GM18502 (cell line): ENCODE measurements at regions not wholly inside any gene's neighbourhood (a gene's known extent, or its start where the extent isn't known, plus 50 kb on each side); places are given as distances from the start of the nearest gene placed in this dataset.

ENCODE experiments used
- ATAC-seq: cut with Tn5 transposase; IDR thresholded peaks from one replicate; pipeline ENCODE4 v1.9.1; 2021; ENCODE audit warnings: mild to moderate bottlenecking; ENCODE audit not compliant: unreplicated experiment, poor library complexity

- no peak for ATAC-seq
Observed at GRCh38 chr1:88009916-88010315, 674.2 kb upstream of the PKN2 start.

- no peak for ATAC-seq
Observed at GRCh38 chr1:88013485-88013884, 670.6 kb upstream of the PKN2 start.

- ATAC-seq: no peak
Observed at GRCh38 chr1:88014131-88014530, 669.9 kb upstream of the PKN2 start.

- no peak for ATAC-seq
Observed at GRCh38 chr1:88016947-88017346, 667.1 kb upstream of the PKN2 start.

GRCh38 chr1:88021529-88021928 lies 662.5 kb upstream of the PKN2 start:
- ATAC-seq: no peak

- ATAC-seq: no peak
Observed at GRCh38 chr1:88022516-88022915, 661.6 kb upstream of the PKN2 start.

GRCh38 chr1:88029142-88029541 lies 654.9 kb upstream of the PKN2 start:
- ATAC-seq: no peak

GRCh38 chr1:88029899-88030298 lies 654.2 kb upstream of the PKN2 start:
- ATAC-seq: no peak

GRCh38 chr1:88035578-88035977 lies 648.5 kb upstream of the PKN2 start:
- ATAC-seq: no peak

- no peak for ATAC-seq
Observed at GRCh38 chr1:88036345-88037014, 647.6 kb upstream of the PKN2 start.

- no peak for ATAC-seq
Observed at GRCh38 chr1:88039240-88039639, 644.8 kb upstream of the PKN2 start.

GRCh38 chr1:88043834-88044233 lies 640.2 kb upstream of the PKN2 start:
- no peak for ATAC-seq

- no peak for ATAC-seq
Observed at GRCh38 chr1:88052167-88052566, 631.9 kb upstream of the PKN2 start.

GRCh38 chr1:88053065-88053464 lies 631.0 kb upstream of the PKN2 start:
- ATAC-seq: no peak

- no peak for ATAC-seq
Observed at GRCh38 chr1:88056881-88057280, 627.2 kb upstream of the PKN2 start.

GRCh38 chr1:88058205-88058604 lies 625.9 kb upstream of the PKN2 start:
- no peak for ATAC-seq

GRCh38 chr1:88060112-88060673 lies 623.9 kb upstream of the PKN2 start:
- ATAC-seq: no peak

GRCh38 chr1:88060750-88061491 lies 623.2 kb upstream of the PKN2 start:
- no peak for ATAC-seq

GRCh38 chr1:88061492-88062177 lies 622.4 kb upstream of the PKN2 start:
- ATAC-seq: peak; percentile 69

- no peak for ATAC-seq
Observed at GRCh38 chr1:88062650-88063153, 621.4 kb upstream of the PKN2 start.

GRCh38 chr1:88063605-88064004 lies 620.5 kb upstream of the PKN2 start:
- ATAC-seq: no peak
